ENCODE measurements at regions not wholly inside any gene's neighbourhood (a gene's known extent, or its start where the extent isn't known, plus 50 kb on each side); places are given as distances from the start of the nearest gene placed in this dataset.

DNA sequence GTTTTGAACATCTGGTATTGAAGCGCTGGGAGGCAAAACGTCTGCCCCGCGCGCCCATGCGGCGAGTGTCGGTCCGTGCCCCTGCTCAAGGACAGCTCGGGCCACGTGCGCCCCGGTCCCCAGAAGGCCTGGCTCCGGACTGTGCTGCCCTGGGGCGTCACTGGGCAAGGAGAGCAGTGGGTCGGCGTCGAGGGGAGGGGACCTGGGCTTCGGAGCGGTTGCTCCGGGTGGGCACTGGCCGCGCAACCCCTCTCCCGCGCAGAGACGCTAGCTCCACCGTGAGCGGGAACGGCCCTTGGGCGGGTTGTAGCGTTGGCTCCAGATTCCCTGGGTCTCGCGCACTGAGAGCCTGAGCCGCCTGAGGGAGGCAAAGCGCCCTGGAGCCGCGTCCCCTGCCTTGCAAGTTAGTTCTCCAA lies 304.2 kb upstream of the HSFY2 start:
- no peak overlapping the region for H3K27ac ChIP-seq

DNA sequence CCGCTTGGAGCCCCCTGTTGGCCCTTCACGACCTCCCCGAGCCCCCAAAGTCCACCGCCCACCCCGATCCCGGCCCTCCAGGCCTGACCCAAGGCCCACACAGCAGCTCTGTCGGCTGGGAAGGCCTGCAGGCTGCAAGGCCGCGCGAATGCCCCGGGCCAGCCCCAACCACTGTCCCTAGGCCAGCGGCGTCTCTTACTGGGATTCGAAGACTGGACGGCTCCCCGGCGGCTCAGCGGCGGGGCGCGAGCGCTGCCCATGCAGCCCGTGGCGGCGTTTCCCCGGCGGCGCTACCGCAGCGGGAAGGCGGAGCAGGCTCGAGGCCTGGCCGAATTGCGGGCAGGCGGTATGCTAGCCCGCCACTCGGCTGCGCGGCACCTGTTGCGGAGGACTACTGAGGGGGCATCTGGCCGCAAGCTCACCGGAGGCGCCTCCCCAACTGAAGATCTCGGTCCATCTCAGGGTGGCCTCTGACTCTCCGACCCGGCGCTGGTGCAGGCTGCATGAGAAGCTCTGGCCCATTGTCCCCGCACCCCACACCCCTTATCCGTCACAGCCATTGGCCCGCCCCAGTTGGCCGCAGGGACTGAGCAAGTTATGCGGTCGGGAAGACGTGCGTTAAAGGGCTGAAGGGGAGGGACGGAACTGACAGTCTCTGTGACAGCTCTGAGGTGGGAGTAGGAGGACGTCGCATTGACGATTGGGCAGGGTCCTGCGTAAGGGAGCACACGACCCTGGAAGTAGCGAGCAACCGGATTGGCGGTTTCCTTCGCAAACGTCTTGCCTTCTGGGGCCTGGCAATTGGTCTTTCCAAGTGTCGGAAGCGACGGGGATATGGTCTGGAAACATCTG lies 303.5 kb upstream of the HSFY2 start:
- Histone ChIP-seq H3K4me1 (no peaks in the 10 kb centered on the region), H3K27ac (no peak overlapping the region), H3K9me3 (no peaks in the 10 kb centered on the region), H3K27me3 (no peaks in the 10 kb centered on the region), H3K4me3 (no peak overlapping the region), H3K36me3 (no peaks in the 10 kb centered on the region)
- FAIRE-seq (no peak), ATAC-seq (no peak), DNase-seq (peak in 1 of 6 donors; percentile 33)
- TF ChIP-seq, protein P1, sequence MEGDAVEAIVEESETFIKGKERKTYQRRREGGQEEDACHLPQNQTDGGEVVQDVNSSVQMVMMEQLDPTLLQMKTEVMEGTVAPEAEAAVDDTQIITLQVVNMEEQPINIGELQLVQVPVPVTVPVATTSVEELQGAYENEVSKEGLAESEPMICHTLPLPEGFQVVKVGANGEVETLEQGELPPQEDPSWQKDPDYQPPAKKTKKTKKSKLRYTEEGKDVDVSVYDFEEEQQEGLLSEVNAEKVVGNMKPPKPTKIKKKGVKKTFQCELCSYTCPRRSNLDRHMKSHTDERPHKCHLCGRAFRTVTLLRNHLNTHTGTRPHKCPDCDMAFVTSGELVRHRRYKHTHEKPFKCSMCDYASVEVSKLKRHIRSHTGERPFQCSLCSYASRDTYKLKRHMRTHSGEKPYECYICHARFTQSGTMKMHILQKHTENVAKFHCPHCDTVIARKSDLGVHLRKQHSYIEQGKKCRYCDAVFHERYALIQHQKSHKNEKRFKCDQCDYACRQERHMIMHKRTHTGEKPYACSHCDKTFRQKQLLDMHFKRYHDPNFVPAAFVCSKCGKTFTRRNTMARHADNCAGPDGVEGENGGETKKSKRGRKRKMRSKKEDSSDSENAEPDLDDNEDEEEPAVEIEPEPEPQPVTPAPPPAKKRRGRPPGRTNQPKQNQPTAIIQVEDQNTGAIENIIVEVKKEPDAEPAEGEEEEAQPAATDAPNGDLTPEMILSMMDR (IDR thresholded peaks at IDR 0.05): no peak
- 1% methylated on average over 69 of the region's 69 CpGs; no CpG with 5 or more reads in 1 of the 2 donors for WGBS, 2 donors
- intact Hi-C loops (cut with DNase I): no loop called here

More for the DNA sequence above, 304.2 kb upstream of the HSFY2 start:
- intact Hi-C loops (cut with DNase I): no loop called here
- FAIRE-seq (no peak), DNase-seq (peak in 1 of 6 donors; percentile 7), ATAC-seq (no peak)
- Histone ChIP-seq H3K36me3 (no peaks in the 10 kb centered on the region), H3K9me3 (no peaks in the 10 kb centered on the region), H3K4me1 (no peaks in the 10 kb centered on the region), H3K27me3 (no peaks in the 10 kb centered on the region), H3K4me3 (no peak overlapping the region)
- WGBS, 2 donors: 26% methylated on average over 37 of the region's 37 CpGs; no CpG with 5 or more reads in 1 of the 2 donors
- TF ChIP-seq, protein P1 (IDR thresholded peaks at IDR 0.05): no peak

DNA sequence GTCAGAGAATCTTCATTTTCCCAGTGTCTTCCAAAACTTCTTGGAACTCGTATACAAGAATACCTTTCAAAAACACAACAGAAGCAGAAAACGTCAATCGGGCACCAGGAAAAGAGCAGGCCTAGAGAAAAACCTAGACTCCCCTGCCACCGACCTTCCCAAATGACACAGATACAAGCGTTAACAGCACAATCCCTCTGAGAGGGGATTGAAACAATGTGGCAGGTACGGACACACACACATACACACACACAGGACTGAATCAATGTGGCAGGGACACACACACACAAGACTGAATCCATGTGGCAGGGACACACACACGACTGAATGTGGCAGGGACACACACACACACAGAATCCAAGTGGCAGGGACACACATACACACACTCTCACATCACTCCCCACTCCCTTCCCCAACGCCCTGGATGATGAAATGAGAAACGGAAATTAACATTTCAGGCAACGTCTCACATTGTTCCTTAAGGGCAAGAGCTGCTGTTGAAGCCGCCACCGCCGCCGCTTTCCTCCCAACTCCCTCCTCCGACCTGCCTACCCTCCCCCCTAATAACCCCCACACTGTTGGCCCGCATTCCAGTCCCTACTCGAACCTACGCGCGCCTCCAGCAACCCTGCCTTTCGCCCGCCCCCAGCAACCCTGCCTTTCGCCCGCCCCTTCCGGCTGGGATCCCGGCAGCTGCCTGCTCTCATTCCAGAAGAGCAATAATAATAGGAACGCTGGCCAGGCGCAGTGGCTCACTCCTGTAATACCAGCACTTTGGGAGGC lies 302.1 kb upstream of the HSFY2 start:
- TF ChIP-seq, protein P1 (IDR thresholded peaks at IDR 0.05): no peak
- H3K27ac ChIP-seq: no peak overlapping the region
- H3K36me3 ChIP-seq: no peaks in the 10 kb centered on the region
- no peak for FAIRE-seq
- DNase-seq: peak in 1 of 6 donors; percentile 81
- H3K4me1 ChIP-seq: no peaks in the 10 kb centered on the region
- H3K27me3 ChIP-seq: no peaks in the 10 kb centered on the region
- 1% methylated on average over 28 of the region's 28 CpGs; no CpG with 5 or more reads in 1 of the 2 donors for WGBS, 2 donors
- ATAC-seq: no peak
- intact Hi-C loops (cut with DNase I): no loop called here
- H3K4me3 ChIP-seq: no peak overlapping the region
- no peaks in the 10 kb centered on the region for H3K9me3 ChIP-seq

DNA sequence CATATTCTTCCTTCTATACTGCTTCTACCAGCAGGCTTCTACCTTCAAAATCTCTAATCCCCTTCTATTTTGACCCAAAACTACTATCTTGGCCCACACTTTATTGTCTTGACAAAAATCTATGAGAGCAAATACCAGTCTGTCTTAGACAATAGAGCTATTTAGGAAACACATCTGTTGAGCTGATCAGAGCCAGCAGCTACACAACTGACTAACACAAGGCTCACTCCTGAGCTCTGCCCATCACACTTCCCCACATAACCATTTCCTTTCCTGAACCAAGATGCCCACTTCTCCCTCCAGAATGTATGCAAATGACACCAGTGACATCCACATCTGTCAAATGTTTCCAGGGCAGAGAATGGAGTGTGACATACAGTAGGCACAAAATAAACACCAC lies 293.9 kb upstream of the HSFY2 start:
- intact Hi-C loops (cut with DNase I): no loop called here
- DNase-seq (no peak), FAIRE-seq (no peak), ATAC-seq (no peak)
- Histone ChIP-seq H3K27ac (no peak overlapping the region), H3K27me3 (no peaks in the 10 kb centered on the region), H3K36me3 (no peaks in the 10 kb centered on the region), H3K4me3 (no peak overlapping the region), H3K4me1 (no peaks in the 10 kb centered on the region), H3K9me3 (no peaks in the 10 kb centered on the region)
- TF ChIP-seq, protein P1 (IDR thresholded peaks at IDR 0.05): no peak

Data from pancreas (tissue), 10 donors.